ENCODE measurements at regions not wholly inside any gene's neighbourhood (a gene's known extent, or its start where the extent isn't known, plus 50 kb on each side); places are given as distances from the start of the nearest gene placed in this dataset.
"Not testable (repeated sequence)": the region's sequence is repeated elsewhere in the genome, so short reads cannot be mapped to it uniquely, and the experiment has no call there.

DNA sequence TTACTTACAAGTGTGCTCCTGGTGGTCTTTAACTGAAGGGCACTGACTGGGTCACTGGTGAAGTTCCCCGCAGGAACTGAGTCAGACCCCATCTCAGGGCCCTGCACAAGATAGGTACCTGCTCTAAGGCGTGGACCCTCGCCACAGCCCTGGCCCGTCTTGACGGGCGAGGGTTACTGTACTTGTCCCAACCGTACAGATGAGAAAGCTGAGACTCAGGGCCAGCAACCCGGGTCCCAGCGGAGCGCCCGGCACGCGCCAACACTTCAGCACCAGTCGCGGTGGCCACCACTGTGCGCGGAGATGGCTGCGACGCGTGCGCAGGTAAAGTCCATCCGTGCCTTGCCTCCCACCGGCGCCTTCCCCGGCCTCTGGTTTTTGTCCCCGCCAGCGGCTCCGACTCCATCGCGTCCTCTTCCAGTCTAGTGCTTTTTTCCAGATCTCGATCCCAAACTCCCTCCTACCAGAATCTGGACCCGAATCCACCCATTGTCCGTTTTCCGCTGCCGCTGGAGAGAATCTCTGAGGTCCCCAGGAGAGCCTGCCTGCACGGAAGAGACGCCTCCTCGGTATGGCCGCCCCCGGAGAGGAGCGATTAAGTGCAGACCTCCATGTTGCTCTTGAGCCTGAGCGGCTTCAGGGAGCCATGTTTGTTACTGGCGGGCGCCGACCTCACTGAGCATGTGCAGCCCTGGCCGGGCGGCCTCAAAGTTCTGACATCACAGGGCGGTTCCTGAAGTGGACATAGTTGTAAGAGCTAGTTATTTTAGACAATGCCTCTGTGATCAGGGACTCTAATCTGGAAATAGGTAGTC, 1707.8 kb downstream of the SPATA31A7 start:
- DNase-seq, result peak; percentile 60
- H3K27ac Mint-ChIP-seq; H3K4me1 Mint-ChIP-seq (ENCODE audit: low read depth); H3K36me3 Mint-ChIP-seq (ENCODE audit: low read depth); H3K27me3 Mint-ChIP-seq (ENCODE audit: low read depth); H3K9me3 Mint-ChIP-seq (ENCODE audit: insufficient read depth); ATAC-seq; POLR2A ChIA-PET; CTCF ChIA-PET: not testable (repeated sequence)
- peak overlapping the region; percentile 56 for H3K4me3 Mint-ChIP-seq

- CTCF ChIA-PET; H3K36me3 Mint-ChIP-seq (ENCODE audit: low read depth); H3K4me3 Mint-ChIP-seq; ATAC-seq; H3K4me1 Mint-ChIP-seq (ENCODE audit: low read depth); H3K27ac Mint-ChIP-seq; H3K27me3 Mint-ChIP-seq (ENCODE audit: low read depth); POLR2A ChIA-PET; H3K9me3 Mint-ChIP-seq (ENCODE audit: insufficient read depth); DNase-seq: not testable (repeated sequence)
These were observed 1709.8 kb downstream of the SPATA31A7 start for GRCh38 chr9:62899666-62900065.

- H3K9me3 Mint-ChIP-seq (ENCODE audit: insufficient read depth); H3K4me1 Mint-ChIP-seq (ENCODE audit: low read depth); ATAC-seq; POLR2A ChIA-PET; H3K4me3 Mint-ChIP-seq; H3K27ac Mint-ChIP-seq; H3K36me3 Mint-ChIP-seq (ENCODE audit: low read depth); H3K27me3 Mint-ChIP-seq (ENCODE audit: low read depth); CTCF ChIA-PET; DNase-seq: not testable (repeated sequence)
These were observed 1714.2 kb downstream of the SPATA31A7 start for GRCh38 chr9:62904061-62904460.

GRCh38 chr9:62905722-62906121, 1715.9 kb downstream of the SPATA31A7 start:
- ATAC-seq; DNase-seq; H3K9me3 Mint-ChIP-seq (ENCODE audit: insufficient read depth); H3K4me1 Mint-ChIP-seq (ENCODE audit: low read depth); CTCF ChIA-PET; H3K27me3 Mint-ChIP-seq (ENCODE audit: low read depth); H3K27ac Mint-ChIP-seq; H3K36me3 Mint-ChIP-seq (ENCODE audit: low read depth); POLR2A ChIA-PET; H3K4me3 Mint-ChIP-seq: not testable (repeated sequence)

DNA sequence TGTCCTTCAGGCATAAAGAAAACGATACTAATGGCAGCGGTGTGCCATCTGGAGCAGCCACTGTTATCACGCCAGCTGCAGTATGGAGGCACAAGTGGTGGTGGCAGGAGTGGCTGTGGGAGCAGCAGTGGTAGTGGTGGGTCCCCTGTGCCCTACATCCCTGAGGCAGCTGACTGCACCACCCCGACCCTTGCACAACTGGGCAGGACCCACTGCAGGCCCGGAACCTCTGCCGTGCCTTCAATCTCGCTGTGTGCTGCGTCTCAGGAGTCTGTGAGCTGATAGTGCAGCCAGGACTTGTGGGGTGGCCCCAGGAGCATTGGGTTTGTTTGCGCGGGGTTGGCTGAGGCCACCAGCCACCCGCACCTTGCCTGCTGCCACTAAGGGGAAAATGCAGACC, 1718.0 kb downstream of the SPATA31A7 start:
- DNase-seq; H3K36me3 Mint-ChIP-seq (ENCODE audit: low read depth); POLR2A ChIA-PET; H3K27ac Mint-ChIP-seq; H3K9me3 Mint-ChIP-seq (ENCODE audit: insufficient read depth); H3K4me1 Mint-ChIP-seq (ENCODE audit: low read depth); CTCF ChIA-PET; H3K4me3 Mint-ChIP-seq; ATAC-seq; H3K27me3 Mint-ChIP-seq (ENCODE audit: low read depth): not testable (repeated sequence)

DNA sequence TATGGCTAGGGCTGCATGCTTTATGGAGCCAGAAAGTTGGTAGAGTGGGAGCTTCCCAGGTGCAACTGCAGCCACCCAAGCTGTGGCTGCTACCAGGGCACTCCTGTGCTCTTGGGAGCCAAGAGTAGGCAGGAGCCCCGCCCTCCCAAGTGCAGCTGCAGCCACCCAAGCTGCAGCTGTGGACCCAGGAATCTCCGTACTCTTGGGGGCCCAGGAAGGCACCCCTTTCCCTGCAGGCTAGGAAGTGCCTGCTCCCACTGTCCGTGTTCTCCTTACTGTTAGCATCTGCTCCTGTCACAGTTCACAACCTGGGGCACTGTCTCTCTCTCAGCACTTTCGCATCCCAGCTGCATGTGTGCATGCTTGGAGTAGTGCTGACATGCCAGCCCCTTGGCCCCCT, 1718.4 kb downstream of the SPATA31A7 start:
- POLR2A ChIA-PET; H3K9me3 Mint-ChIP-seq (ENCODE audit: insufficient read depth); H3K4me3 Mint-ChIP-seq; H3K27ac Mint-ChIP-seq; ATAC-seq; H3K27me3 Mint-ChIP-seq (ENCODE audit: low read depth); DNase-seq; CTCF ChIA-PET; H3K36me3 Mint-ChIP-seq (ENCODE audit: low read depth); H3K4me1 Mint-ChIP-seq (ENCODE audit: low read depth): not testable (repeated sequence)

- H3K9me3 Mint-ChIP-seq (ENCODE audit: insufficient read depth); POLR2A ChIA-PET; H3K27me3 Mint-ChIP-seq (ENCODE audit: low read depth); DNase-seq; H3K4me3 Mint-ChIP-seq; CTCF ChIA-PET; ATAC-seq; H3K27ac Mint-ChIP-seq; H3K36me3 Mint-ChIP-seq (ENCODE audit: low read depth); H3K4me1 Mint-ChIP-seq (ENCODE audit: low read depth): not testable (repeated sequence)
These were observed 1719.6 kb downstream of the SPATA31A7 start for GRCh38 chr9:62909447-62909846.

- H3K27me3 Mint-ChIP-seq (ENCODE audit: low read depth); ATAC-seq; H3K36me3 Mint-ChIP-seq (ENCODE audit: low read depth); H3K4me1 Mint-ChIP-seq (ENCODE audit: low read depth); H3K9me3 Mint-ChIP-seq (ENCODE audit: insufficient read depth); DNase-seq; CTCF ChIA-PET; H3K4me3 Mint-ChIP-seq; H3K27ac Mint-ChIP-seq; POLR2A ChIA-PET: not testable (repeated sequence)
These were observed 1722.4 kb downstream of the SPATA31A7 start for GRCh38 chr9:62912278-62912677.

- H3K36me3 Mint-ChIP-seq (ENCODE audit: low read depth); H3K27ac Mint-ChIP-seq; H3K9me3 Mint-ChIP-seq (ENCODE audit: insufficient read depth); H3K4me3 Mint-ChIP-seq; DNase-seq; H3K27me3 Mint-ChIP-seq (ENCODE audit: low read depth); ATAC-seq; H3K4me1 Mint-ChIP-seq (ENCODE audit: low read depth); CTCF ChIA-PET; POLR2A ChIA-PET: not testable (repeated sequence)
These were observed 1725.3 kb downstream of the SPATA31A7 start for GRCh38 chr9:62915168-62915567.

- H3K36me3 Mint-ChIP-seq (ENCODE audit: low read depth); H3K27ac Mint-ChIP-seq; H3K27me3 Mint-ChIP-seq (ENCODE audit: low read depth); H3K4me1 Mint-ChIP-seq (ENCODE audit: low read depth); H3K4me3 Mint-ChIP-seq; DNase-seq; H3K9me3 Mint-ChIP-seq (ENCODE audit: insufficient read depth); CTCF ChIA-PET; POLR2A ChIA-PET: not testable (repeated sequence)
- peak; percentile 100 for ATAC-seq
These were observed 1725.8 kb downstream of the SPATA31A7 start for GRCh38 chr9:62915661-62916060.

DNA sequence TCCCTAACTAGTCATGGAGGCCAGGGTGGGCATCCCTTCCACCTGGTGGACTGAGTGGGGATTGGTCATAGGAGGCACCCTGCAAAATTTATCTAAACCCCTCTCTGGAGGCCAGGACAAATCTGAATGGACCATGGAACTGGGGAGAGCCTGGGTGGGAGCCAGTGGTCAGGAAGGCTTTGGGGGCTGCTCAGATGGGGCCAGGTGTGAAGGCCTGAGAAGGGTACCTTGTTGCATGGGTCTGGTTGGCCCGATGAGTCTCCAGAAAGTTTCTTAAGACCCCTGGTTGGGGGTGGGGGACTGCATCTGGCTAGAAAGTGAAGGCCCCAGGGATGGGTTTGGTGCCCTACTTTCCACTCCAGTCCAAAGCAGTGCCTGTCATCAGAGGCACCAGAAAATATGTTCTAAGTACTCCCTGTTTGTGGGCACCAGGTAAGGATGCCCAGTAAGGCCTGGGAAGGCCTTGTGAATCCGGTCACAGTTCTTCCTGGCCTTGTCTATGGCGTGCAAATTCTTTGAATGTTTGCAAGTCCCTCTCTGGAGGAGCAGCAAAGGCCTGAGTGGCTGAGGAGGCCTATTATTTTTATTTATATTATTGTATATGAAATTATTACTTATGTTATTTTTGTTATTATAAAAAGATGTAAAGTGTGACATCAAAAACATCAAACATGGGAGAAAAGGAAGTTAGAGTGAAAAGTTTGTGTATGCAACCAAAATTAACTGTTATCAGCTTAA, 1729.0 kb downstream of the SPATA31A7 start:
- H3K27ac Mint-ChIP-seq; H3K4me1 Mint-ChIP-seq (ENCODE audit: low read depth); CTCF ChIA-PET; H3K27me3 Mint-ChIP-seq (ENCODE audit: low read depth); ATAC-seq; H3K4me3 Mint-ChIP-seq; H3K36me3 Mint-ChIP-seq (ENCODE audit: low read depth); POLR2A ChIA-PET; H3K9me3 Mint-ChIP-seq (ENCODE audit: insufficient read depth); DNase-seq: not testable (repeated sequence)

GRCh38 chr9:62931484-62931883, 1741.6 kb downstream of the SPATA31A7 start:
- H3K27ac Mint-ChIP-seq; ATAC-seq; H3K36me3 Mint-ChIP-seq (ENCODE audit: low read depth); H3K4me3 Mint-ChIP-seq; CTCF ChIA-PET; DNase-seq; POLR2A ChIA-PET; H3K4me1 Mint-ChIP-seq (ENCODE audit: low read depth); H3K27me3 Mint-ChIP-seq (ENCODE audit: low read depth); H3K9me3 Mint-ChIP-seq (ENCODE audit: insufficient read depth): not testable (repeated sequence)
